ENCODE measurements at regions not wholly inside any gene's neighbourhood (a gene's known extent, or its start where the extent isn't known, plus 50 kb on each side); places are given as distances from the start of the nearest gene placed in this dataset.

DNA sequence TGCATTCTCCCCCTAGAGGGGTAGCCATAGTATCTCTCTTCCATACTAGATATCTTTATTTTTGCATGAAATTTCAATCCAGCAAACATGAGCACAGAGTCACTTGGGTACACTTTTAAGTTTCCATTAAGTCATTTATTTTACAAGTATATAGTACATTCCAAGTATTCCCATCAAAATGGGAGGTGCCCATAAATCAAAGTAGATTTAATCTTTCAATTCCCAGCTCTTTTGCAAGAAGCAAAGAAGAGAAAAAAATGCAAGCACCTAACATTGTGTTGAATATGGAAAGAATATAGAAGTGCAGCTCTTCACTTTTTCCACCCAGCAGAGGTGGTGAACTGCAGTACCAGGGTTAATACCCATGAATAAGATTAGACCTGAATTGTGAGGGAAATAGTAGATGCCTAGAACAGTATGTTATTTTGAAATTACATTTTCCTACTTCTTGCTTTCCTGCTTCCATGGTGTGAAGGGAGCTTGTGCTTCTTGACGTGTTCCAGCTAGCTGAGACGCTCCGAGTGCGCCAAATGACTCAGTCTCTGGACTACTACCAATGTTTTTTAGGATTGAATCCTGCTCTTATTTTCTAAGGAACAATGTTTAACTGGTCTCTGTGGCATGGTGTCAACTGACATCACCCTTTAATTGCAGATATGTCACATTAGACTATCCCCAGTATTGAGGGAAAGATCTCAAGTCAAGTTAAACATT lies 151.1 kb upstream of the MAF start:
- in situ Hi-C loops (cut with HindIII; ENCODE audit: low sequenced_read_pairs) = no loop called here

DNA sequence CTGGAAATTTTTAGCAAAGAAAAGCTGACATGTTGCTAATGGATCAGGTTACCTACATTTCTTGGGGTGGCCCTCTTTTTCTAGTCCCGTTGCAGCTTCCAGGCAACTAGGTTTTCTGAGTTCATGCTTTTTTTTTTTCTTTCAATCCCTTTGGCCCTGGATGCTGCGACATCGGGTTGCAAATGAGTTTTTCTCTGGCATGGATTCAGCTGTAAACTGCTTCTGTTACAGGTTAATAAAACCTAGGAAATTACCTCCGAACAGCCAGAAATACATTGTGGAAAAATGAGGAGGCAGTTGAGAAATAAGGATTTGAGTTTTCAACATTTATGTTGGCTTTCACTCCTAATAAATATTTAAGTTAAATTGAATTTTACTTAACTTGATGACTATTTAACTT lies 149.8 kb upstream of the MAF start:
- in situ Hi-C loops (cut with HindIII; ENCODE audit: low sequenced_read_pairs) = no loop called here

DNA sequence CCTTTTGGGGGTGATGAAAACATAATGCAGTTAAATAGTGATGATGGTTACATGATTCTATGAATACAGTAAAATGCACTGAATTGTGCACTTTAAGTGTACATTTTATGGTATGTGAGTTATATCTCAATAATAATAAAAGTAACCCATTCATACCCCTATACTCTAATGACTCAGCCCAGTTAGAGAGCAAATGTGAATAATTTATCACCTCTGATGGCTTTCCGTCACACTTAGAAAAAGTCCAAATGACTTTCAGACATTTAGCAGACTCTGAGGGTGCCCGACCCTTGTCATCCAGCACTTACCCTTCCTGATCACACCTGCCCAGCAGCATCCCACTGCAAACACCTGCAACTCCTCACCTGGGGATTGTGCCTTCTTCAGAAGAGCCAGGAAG lies 148.1 kb upstream of the MAF start:
- in situ Hi-C loops (cut with HindIII; ENCODE audit: low sequenced_read_pairs) = no loop called here

DNA sequence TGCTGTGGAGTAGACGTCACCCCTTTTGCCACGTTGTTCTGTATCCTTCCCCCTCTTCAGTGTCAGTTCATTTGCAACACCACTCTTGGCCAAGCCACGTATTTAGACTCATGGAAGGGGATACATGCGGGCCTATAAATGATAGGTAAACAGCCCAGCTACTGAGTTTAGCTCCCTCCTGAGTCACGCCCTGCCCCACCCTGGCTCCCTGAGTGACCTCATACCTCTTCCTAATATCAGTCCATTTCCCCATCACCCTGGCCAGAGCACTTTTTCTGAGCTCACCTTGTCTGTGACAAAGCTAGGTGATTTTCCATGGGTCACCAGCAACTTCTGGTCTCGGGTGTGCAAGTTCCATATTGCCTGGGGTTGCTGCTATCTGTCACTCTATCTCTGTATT lies 147.2 kb upstream of the MAF start:
- in situ Hi-C loops (cut with HindIII; ENCODE audit: low sequenced_read_pairs) = no loop called here

DNA sequence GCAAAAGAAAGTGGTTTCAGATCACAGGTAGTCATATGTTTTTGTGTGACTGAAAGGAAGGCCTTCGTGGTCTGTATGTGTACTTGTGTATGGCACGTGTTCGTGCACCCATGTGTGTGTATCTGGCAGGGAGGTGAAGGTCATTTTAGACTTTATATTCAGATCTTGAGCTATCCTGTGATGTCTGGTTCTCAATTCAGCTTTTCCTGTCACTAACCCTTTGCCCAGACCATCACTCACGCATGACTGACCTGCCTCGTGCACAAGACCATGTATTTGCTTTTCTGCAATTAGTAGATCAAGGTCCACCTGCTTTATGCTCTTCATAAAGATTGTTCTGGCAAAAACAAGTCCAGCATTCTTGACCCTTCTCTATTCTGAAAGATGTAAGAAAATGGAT lies 139.7 kb upstream of the MAF start:
- in situ Hi-C loops (cut with HindIII; ENCODE audit: low sequenced_read_pairs) = no loop called here

DNA sequence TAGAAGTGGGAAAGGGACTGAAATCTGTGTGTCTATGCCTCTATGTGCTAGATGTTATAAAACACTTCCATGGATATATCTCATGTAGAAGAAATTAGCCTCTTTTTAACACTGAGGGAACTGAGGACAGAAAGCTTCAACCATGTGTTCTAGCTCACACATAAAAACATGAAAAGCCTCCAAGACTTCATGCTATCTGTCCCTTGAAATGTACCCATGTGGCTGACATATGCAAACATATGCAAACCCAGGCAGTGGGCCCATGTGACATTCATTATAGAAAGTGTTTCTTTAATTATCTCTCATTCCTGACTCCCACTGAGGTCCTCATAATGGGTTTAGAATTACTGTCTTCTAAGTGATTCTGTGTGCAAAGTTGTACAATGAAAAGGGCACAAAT lies 134.7 kb upstream of the MAF start:
- in situ Hi-C loops (cut with HindIII; ENCODE audit: low sequenced_read_pairs) = no loop called here

DNA sequence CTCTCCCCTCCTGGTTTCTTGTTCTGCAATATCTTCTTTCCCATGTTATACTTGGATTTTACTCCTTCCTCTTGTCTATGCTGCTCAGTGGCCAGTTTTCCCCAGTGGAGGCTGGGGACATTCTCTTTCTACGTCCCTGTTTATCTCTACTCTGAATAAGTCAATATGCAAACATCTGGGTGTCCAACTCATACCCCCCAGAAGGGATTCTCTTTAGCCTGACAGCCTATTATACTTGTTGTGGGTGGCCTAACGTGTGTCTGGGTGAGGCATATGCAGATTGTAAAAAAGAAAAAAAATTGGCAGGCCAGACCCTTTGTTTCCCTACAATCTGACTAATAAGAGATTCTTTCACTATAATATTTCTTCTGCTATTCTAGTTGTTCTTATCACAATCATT lies 134.2 kb upstream of the MAF start:
- in situ Hi-C loops (cut with HindIII; ENCODE audit: low sequenced_read_pairs) = no loop called here

DNA sequence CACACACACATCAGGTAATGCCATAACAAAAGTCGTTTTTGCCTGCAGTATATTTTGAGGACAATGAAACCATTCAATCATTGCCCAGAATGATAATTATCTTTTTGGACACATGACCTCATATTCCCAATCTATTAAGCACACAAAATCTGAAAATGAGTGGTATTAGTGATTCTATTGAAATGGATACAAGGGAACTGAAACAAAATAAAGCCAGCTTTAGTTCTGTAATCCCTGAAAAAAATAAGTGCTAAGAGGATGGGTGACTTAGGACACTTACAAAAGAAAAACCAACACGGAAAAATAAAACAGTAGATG lies 128.3 kb upstream of the MAF start:
- in situ Hi-C loops (cut with HindIII; ENCODE audit: low sequenced_read_pairs) = no loop called here

DNA sequence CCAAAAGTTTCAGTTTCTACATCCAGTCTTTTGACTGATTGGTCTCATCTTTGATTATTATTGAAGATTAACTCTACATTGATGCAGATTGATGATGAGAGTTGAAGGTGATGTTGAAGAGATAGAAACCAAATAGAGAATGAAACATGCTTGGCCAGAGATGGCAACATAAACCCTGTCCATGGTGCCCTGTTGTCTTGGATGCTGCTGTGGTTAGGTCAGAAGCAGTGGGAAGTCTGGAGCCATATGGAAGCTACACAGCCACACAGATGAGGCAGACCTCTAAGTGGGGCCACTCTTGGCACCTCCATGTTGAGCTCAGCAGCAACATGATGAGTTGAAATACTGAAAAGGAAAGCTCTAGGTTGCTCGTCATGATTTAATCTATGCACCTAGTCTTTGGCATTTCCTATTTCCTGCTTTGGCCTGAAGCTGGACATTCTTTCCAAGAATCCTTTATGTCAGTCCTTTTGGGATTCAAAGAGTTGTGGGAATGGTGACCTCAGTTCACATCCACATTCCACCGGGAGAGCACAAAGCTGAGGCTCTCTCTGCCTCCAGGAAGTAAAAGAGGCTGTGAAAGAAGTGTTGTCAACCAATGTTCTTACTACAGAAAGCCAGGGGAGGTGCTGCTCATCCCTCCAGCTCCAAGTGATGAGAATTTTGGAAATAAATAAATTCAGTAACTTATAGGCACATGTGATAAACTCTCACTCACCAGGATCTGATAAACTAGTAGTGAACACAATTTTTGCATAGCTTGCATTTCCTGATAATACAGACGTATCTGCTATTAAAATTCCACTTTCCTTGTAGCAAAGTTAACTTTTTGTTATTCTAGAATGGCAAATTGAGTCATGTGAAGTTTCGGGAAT lies 127.7 kb upstream of the MAF start:
- in situ Hi-C loops (cut with HindIII; ENCODE audit: low sequenced_read_pairs) = no loop called here

DNA sequence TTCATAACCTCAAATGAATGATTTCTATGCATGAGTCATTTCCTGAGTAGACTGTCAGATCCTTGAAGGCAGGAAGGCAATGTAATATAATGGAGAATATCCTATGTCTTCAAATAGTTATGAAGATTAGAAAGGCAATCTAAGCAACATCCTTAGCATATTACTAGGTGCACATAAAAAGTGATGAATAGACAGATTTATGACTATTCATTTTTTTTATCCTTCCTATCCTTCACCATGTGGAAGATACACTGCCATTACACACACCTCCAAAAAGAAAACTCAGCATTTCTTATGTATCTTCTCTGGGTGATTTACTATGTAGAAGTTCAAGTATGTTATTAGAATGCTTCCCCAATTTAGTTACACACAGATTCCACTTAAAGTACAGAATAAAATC lies 126.4 kb upstream of the MAF start:
- in situ Hi-C loops (cut with HindIII; ENCODE audit: low sequenced_read_pairs) = no loop called here

DNA sequence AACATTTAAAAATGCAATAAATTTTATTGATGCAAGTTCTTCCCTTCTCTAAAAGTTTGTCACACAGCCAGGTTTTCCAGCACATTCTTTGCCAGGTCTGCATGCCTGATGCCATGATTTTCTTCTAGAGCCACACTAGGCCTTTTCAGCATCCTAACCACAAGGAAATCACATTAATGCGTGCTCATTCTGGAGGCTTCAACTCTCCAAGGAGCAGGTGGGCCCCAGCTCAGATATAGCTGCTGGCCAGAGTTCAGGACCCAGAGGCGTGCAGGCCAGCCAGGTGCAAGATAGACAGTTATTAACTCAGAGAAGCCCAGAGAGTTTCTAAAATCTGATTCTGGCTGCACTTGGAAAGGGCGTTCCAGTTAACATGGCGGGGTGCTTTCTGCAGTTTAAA lies 124.5 kb upstream of the MAF start:
- in situ Hi-C loops (cut with HindIII; ENCODE audit: low sequenced_read_pairs) = no loop called here

DNA sequence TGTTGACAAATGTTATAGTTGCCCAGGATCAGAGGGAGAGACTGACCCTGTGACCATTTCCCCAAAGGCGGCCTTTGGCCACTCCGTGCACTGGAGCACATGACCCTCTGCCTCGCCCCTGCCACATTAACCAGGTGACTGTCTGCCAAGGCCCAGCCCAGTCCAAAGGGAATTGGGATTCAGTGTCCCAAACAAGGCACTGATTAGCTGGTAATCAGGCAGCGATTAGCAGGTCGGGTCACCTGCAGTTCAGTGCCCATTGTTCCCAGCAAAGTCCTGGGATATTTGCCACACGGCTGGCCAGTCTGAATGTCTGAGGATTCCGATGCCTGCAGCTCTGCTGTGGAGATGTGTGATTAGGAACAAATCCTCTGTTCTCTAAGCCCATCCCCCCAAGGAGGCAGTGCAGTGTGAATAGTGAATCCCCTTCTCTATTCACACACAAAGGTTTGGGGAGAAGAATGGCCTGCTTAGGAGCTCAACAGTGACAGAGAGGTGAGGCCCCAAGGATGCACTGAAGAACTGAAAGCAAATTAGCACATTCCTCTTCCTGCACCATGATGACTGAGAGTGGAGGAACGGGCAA lies 123.1 kb upstream of the MAF start:
- in situ Hi-C loops (cut with HindIII; ENCODE audit: low sequenced_read_pairs) = no loop called here

DNA sequence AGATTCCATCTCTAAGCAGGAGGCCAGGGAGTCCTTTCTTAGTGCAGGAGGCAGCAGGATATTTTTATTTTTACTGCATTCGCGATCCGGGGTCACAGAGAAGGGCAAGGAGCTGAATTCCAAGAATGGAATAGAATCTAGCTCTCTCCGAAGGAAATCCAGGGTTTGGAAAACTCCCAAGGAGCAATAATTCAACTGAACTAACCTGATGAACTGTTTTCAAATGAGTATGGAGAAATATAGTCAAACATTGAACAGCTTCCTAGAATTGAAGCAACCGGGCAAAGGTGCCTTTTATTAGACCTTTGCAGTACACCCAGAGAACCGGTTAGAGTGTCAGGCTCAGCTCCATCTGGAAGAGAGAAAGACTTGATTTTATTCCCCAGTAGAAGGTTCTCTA lies 120.7 kb upstream of the MAF start:
- in situ Hi-C loops (cut with HindIII; ENCODE audit: low sequenced_read_pairs) = no loop called here

DNA sequence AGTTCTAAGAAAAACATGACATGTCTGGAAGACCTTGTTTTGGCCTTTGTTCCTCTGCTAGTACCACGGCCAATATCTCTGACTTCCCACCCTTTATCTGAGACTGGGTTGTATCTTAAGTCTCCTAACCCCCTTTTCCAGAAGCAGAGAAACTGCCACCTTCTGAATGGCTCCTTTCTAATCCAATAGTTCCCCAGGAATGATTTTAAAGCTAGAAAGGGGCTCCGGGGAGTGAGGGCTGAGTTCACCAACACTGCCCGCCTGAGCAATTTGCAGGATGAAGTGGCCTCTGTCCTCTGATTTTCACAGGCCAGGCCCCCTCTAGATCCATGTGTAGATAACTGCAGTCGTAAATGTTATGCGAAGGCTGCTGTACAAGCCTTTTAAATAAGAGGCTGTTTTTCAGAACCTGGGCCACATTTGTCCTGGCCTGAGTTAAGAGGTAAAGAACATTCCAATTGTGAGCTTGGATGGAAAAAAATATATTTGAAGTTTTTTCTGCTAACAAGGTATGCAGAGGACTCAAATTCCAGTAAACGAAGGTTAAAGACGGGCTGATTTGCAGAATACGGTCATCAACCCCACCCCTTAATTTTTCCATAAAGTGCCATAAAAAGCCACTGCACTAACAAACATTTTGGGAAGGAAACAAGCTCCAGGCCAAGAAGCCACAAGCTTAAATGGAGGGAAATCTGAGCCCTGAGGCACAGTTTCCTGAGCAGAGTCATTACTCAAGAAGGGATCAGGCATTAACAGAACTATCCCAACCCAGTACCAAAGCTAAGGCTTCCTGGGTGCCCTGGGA lies 117.0 kb upstream of the MAF start:
- in situ Hi-C loops (cut with HindIII; ENCODE audit: low sequenced_read_pairs) = no loop called here

DNA sequence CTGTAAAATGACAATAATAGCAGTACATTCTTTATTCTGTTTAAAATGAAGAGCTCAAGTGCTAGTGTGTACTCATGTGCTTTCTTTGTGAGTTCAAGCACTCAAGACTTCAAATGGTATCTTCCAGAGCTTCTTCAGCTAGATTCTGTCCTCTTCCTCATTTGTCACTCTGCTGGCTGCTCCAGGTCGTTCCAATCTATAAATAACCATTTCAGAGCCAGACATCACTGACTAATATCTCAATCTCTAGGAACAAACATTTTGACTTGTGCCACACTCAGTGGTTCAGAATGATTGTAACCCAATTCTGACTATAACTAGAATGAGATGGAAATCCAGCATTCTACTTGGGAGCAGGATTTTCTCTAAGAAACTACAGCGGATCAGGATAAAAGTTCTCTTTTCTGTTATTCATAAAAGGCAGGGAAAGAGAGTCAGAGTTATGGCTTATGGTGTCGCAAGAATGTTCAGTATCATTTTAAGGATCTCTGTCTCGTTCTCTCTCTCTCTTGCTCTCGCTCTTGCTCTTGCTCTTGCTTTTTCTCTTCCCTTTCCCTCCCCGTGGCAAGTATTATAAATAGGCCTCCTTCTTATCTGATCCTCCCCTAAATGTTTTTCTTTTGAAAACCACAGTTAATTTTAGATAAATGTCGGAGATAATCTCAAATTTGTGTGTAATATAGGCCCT lies 116.3 kb upstream of the MAF start:
- in situ Hi-C loops (cut with HindIII; ENCODE audit: low sequenced_read_pairs) = no loop called here

DNA sequence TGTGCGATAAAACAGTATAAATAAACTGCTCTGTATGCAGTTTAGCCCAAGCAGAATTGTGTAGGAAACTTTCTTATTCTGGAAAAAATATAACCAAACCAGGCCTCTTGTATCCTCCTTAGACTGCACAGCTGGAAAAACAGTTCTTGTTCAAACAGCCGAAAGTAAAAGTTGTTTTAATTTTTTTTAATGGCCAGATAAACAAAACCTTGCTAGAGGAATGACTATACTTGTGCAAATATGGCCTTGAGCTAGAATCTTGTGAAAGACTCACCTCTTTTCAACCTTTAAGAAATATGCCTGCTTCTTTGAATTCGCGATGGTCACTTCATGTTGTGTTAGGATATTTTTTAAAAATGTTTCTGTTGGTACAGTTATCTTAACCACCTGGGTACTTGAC lies 114.5 kb upstream of the MAF start:
- in situ Hi-C loops (cut with HindIII; ENCODE audit: low sequenced_read_pairs) = no loop called here

DNA sequence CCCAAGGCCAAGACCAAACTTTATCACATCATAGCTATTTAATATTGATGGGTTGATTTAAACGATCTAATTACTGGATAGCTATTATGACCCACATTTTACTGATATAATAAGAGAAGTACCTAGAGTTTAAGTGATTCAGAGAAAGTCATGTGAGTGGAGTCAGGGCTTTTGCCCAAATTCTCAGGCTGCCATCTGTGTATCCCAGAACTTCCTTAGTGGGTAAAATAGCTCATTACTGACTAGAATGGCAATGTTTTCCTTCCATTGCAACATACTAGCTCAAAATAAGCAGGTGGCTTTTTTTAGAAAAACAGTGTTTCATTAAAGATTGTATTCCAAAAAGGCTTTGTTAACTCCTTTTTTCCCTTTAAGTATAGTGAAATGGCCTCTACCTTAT lies 113.9 kb upstream of the MAF start:
- in situ Hi-C loops (cut with HindIII; ENCODE audit: low sequenced_read_pairs) = no loop called here

DNA sequence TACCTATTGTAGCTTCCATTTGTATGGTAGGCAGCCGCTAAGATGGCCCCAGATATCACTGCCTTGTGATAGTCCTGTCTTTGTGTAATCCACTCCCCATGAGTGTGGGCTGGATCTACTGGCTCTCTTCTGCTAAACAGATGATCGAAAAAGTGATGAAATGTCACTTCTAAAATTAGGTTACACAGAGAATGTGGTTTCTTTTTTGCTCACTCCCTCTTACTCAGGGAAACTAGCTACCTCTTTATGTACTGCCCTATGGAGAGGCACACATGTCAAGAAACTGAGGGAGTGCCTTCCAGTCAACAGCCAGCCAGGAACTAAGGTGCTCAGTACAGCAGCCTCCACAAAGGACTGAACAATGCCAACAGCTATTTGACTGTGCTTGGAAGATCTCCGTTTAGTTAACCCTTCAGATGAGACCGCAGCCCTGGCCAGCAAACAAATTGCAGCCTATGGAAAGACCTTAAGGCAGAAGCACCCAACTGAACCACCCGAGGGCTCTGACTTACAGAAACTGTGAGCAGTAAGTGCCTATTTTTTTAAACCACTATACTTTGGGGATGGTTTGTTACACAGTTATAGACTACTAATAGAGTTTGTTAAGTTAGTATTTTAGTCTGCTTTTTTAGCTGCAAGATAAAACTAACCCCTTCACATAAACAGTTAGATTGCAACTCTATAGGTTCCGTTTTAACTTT lies 113.2 kb upstream of the MAF start:
- in situ Hi-C loops (cut with HindIII; ENCODE audit: low sequenced_read_pairs) = no loop called here

DNA sequence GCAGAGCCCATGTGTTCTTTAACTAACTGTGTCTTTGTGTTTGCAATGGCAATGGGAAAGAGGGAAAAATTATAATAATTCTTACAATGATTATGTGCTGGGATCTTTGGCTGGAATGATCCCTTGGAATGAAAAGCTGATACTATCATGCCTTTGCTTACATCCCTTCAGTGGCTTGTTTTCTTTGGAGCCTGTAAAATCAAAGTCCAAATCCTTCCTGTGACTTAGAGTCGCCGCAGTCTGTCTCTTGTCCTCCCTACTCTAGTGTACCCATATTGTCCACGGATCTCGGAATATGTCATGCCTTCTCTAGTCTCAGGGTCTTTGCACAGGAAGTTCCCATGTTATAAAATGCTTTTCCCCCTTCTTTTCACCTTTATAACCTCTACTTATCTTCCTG lies 111.7 kb upstream of the MAF start:
- in situ Hi-C loops (cut with HindIII; ENCODE audit: low sequenced_read_pairs) = no loop called here

DNA sequence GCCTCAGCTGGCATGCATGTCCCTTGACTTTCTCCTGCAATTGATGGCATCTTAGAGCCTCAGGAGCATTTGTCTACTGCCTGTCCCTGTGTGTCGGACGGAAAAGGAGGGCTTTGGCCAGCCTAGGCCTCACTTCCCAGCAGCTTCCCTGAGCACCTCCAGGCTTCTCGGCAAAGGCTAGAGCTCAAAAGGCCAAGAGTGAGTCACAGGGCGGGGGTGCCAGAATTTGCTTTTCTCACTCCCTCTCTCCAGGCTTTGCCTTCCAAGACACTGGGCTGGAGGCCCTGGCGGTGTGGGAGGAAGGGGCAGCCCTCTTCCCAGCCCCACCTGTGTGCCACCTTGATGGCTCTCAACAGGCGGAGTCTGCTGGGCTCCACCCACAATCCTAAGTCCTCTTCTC lies 107.3 kb upstream of the MAF start:
- in situ Hi-C loops (cut with HindIII; ENCODE audit: low sequenced_read_pairs) = no loop called here
